HG03103 (cell line): ENCODE measurements at regions not wholly inside any gene's neighbourhood (a gene's known extent, or its start where the extent isn't known, plus 50 kb on each side); places are given as distances from the start of the nearest gene placed in this dataset.

ENCODE experiments used
- ATAC-seq: cut with Tn5 transposase; IDR thresholded peaks from one replicate; pipeline ENCODE4 v1.9.1; 2021; ENCODE audit warnings: low read depth; ENCODE audit not compliant: unreplicated experiment

- ATAC-seq: no peak
Measured at GRCh38 chr21:28228636-28228995, 764.1 kb downstream of the LTN1 start.

- ATAC-seq: no peak
Measured at GRCh38 chr21:28227881-28228635, 764.6 kb downstream of the LTN1 start.

- ATAC-seq: no peak
Measured at GRCh38 chr21:28226563-28226962, 766.1 kb downstream of the LTN1 start.

- ATAC-seq: no peak
Measured at GRCh38 chr21:28224191-28224726, 768.4 kb downstream of the LTN1 start.

DNA sequence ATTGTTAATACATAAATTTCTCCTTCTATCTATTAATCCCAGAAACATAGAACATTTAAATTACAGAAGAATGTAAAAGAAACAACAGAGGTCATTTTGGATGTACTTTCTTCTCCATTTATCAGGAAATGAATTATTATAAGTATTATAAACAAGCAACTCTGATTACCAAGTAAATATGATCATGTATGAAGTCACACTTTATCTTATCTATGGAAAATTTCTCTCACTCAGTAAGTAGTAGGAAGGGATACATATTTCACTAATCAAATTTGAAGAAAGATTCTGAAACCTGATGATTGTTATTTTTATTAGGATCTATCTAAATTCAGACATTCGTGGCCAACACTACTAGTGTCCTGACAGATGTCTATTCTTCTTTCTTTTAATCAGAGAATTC is 770.7 kb downstream of the LTN1 start:
- no peak for ATAC-seq

GRCh38 chr21:28220680-28221079 is 772.0 kb downstream of the LTN1 start:
- ATAC-seq: no peak

GRCh38 chr21:28216976-28217523 is 775.6 kb downstream of the LTN1 start:
- ATAC-seq: no peak

DNA sequence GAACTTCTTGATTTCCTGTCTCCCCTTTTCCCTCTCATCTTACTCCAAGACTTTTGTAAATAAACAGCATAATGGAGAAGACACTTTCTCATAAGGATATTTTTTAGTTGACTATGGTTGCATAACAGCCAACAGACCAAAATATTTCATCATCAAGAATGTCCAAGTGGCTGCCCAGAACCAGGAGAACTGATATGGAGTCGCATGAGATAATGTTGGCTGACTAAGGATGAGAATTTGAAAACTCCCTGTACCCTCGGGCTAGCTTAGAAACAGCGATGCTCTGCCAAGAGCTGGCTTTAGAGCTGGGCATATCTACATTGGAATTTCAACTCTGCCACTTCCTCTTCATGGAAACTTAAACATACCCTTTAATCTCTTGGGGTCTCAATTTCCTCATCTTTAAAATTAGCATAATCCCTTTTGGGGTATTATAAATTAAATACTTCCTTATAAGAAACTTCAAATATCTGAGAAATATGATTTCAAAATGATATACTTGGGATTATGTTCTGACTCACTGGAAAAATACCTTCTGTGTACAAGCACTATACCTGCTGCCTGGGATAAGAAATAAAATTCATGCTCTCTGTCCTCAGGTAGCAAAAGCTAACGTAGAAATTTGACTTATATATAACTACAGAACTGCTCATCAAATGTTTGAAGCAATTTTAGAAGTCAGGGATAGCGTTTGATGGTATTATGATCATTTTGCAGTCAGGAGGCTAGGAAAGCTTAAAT is 777.3 kb downstream of the LTN1 start:
- ATAC-seq: no peak

DNA sequence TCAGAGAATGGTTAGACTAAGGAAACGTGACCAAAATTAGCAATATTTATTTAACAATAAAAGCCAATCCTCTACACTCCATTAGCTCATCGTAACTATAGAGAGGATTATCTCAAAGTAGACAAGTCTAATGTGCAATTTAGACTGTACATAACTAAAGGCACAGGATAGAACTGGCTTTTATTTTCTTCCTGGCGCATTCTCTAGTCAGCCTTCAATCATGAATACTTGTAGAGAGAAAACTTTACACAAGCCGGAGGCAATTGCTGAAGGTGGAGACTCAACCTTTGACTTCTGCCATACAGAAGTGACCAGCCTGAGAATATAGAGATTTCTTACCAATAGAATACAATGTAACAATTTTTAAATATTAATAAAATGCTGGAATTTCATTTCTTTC is 777.9 kb downstream of the LTN1 start:
- ATAC-seq: no peak

GRCh38 chr21:28213261-28213660 is 779.4 kb downstream of the LTN1 start:
- no peak for ATAC-seq

- no peak for ATAC-seq
Measured at GRCh38 chr21:28212061-28212460, 780.6 kb downstream of the LTN1 start.

- ATAC-seq: no peak
Measured at GRCh38 chr21:28207436-28208173, 785.1 kb downstream of the LTN1 start.

- ATAC-seq: no peak
Measured at GRCh38 chr21:28200726-28201125, 792.0 kb downstream of the LTN1 start.

GRCh38 chr21:28196981-28197380 is 795.7 kb downstream of the LTN1 start:
- ATAC-seq: no peak

DNA sequence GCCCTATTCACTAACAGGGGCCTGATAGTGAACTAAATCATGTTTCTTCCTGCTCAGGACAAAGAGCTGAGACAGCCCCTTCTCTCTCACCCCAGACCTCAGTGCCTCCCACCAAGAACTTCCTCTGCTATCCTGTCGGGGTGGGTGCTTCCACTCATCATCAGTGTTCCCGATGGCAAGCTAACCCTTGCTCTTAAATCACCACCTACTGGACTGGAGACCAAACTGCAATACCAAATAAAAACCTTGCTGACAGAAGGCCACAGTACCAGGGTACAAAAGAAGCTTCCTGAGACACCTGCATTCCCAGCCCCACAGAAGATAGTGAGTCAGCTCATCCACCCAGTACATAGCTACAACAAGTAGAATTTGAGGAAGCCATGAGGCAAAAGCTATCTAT is 799.5 kb downstream of the LTN1 start:
- ATAC-seq: no peak

GRCh38 chr21:28186604-28187003 is 806.1 kb downstream of the LTN1 start:
- ATAC-seq: no peak

- no peak for ATAC-seq
Measured at GRCh38 chr21:28181730-28182129, 810.9 kb downstream of the LTN1 start.

GRCh38 chr21:28179136-28179535 is 813.5 kb downstream of the LTN1 start:
- no peak for ATAC-seq

DNA sequence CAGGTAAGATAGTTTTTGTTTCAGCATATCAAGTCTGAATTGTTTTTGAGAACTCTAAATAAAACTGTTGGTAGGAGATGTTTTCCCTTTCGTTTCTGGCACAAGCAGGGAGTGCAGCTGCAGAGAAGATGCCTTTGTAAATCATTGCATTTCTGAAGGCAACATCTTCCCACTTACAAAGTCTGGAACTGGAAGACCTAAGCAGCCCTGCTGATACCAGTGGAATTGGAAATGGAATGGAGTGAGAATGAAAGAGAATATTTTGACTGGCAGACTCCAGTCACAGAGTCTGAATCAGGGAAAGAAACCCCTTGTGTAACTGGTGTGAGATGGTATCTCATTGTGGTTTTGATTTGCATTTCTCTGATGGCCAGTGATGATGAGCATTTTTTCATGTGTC is 815.6 kb downstream of the LTN1 start:
- no peak for ATAC-seq

GRCh38 chr21:28174701-28175100 is 818.0 kb downstream of the LTN1 start:
- no peak for ATAC-seq

DNA sequence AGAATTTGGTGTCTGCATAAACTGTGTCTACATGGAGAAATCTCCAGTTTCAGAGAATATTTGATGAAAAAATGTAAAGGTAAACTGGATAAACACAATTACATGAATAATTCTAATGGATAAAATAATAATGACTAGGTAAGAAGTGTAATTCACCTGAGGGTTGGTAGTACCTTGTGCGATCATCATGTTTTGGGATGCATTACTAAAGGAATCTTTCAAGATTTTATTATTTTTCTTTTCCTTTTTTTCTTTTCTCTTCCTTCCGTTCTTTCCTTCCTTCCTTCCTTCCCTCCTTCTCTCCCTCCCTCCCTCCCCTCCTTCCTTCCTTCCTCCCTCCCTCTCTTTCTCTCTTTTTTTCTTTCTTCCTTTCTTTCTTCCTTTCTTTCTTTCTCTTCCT is 818.7 kb downstream of the LTN1 start:
- no peak for ATAC-seq
